ENCODE measurements at regions not wholly inside any gene's neighbourhood (a gene's known extent, or its start where the extent isn't known, plus 50 kb on each side); places are given as distances from the start of the nearest gene placed in this dataset.

DNA sequence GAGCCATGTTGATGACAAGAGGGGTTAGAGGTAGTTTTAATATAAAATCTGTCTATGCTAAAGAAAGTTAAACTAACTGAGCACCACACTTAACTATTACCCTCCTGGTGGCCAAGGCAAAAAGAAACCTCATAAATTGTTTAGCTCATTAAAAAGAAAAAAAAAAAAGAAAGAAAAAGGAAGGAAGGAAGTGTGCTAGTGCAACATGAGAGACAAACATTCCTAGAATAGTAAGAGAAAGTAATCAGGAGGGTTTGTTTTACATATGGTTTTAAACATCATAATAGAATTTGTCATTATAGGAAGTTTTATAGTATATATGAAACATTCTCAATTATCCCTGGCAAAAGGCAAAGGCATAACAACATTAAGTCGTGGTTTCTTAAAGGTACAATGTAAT is 152.3 kb downstream of the SNX18 start:
- no peak overlapping the region for H2AFZ ChIP-seq (ENCODE audit: low read length)
- intact Hi-C loops (cut with micrococcal nuclease), result no loop called here
- DNase-seq (no peak), ATAC-seq (no peak)
- H4K20me1 ChIP-seq (ENCODE audit: low read length), result no peaks in the 10 kb centered on the region
- no peaks in the 10 kb centered on the region for H3K9me3 ChIP-seq (ENCODE audit: low read length)
- H3K36me3 ChIP-seq (ENCODE audit: low read depth, low read length), result no peaks in the 10 kb centered on the region
- H3K4me2 ChIP-seq (ENCODE audit: low read length), result no peak overlapping the region
- H3K9ac ChIP-seq (ENCODE audit: low read length), result no peak overlapping the region
- H3F3A ChIP-seq (ENCODE audit: low read length, unreplicated experiment), result no peaks in the 10 kb centered on the region
- no peaks in the 10 kb centered on the region for H3K27me3 ChIP-seq (ENCODE audit: low read length)
- H3K9me2 ChIP-seq (replicated peaks; ENCODE audit: low read length), result no peaks in the 10 kb centered on the region
- no peaks in the 10 kb centered on the region for H3K4me1 ChIP-seq (ENCODE audit: insufficient read depth, low read length)
- TF ChIP-seq EZH2 (IDR thresholded peaks at IDR 0.05; ENCODE audit: low read length, unreplicated experiment) (no peak), EZH2phosphoT487 (IDR thresholded peaks at IDR 0.05; ENCODE audit: borderline replicate concordance, low read length) (no peak)
- TF ChIP-seq, protein P1, sequence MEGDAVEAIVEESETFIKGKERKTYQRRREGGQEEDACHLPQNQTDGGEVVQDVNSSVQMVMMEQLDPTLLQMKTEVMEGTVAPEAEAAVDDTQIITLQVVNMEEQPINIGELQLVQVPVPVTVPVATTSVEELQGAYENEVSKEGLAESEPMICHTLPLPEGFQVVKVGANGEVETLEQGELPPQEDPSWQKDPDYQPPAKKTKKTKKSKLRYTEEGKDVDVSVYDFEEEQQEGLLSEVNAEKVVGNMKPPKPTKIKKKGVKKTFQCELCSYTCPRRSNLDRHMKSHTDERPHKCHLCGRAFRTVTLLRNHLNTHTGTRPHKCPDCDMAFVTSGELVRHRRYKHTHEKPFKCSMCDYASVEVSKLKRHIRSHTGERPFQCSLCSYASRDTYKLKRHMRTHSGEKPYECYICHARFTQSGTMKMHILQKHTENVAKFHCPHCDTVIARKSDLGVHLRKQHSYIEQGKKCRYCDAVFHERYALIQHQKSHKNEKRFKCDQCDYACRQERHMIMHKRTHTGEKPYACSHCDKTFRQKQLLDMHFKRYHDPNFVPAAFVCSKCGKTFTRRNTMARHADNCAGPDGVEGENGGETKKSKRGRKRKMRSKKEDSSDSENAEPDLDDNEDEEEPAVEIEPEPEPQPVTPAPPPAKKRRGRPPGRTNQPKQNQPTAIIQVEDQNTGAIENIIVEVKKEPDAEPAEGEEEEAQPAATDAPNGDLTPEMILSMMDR (conservative IDR thresholded peaks at IDR 0.05; ENCODE audit: low read depth, low read length), result no peak
- CTCF ChIA-PET, result interaction anchor here (0.9 kb wide), 1 partner anchor 426 kb away, joined by 5 read pairs; no protein-coding TSS in a partner anchor
- H3K79me2 ChIP-seq (ENCODE audit: low read length), result no peaks in the 10 kb centered on the region
- H3K4me3 ChIP-seq (ENCODE audit: low read length), result no peak overlapping the region
- BruUV-seq (replicated peaks), result no TSS peak
- no peak overlapping the region for H3K27ac ChIP-seq (ENCODE audit: low read length)
- POLR2A ChIA-PET (ENCODE audit: unreplicated experiment), result no interaction called here

DNA sequence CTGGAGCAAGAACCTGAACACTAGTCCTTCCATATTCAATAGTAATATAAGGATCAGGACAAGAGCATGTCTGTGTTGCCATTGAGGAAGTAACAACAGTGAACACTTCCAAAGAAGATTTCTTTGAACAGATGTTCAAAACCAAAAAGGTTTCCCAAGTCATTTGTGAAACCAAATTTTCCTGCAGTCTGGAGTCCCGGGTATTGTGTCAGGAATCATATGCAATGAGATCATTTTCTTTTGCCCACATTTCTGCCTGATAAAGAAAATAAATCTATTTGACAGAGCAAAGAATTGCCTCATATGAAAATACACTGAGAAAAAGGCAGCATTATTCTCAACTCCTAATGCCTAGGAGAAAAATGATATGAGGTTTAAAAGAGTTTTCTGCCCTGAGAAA is 151.7 kb downstream of the SNX18 start:
- H3K4me2 ChIP-seq (ENCODE audit: low read length), result no peak overlapping the region
- H3K36me3 ChIP-seq (ENCODE audit: low read depth, low read length), result no peaks in the 10 kb centered on the region
- H3K4me3 ChIP-seq (ENCODE audit: low read length), result no peak overlapping the region
- H3K27me3 ChIP-seq (ENCODE audit: low read length), result no peaks in the 10 kb centered on the region
- ATAC-seq, result no peak
- POLR2A ChIA-PET (ENCODE audit: unreplicated experiment), result interaction anchor here (0.5 kb wide), 1 partner anchor 31 kb away, joined by 3 read pairs; no protein-coding TSS in a partner anchor
- H3K9me2 ChIP-seq (replicated peaks; ENCODE audit: low read length), result no peaks in the 10 kb centered on the region
- intact Hi-C loops (cut with micrococcal nuclease), result no loop called here
- no TSS peak for BruUV-seq (replicated peaks)
- H3K9me3 ChIP-seq (ENCODE audit: low read length), result no peaks in the 10 kb centered on the region
- TF ChIP-seq EZH2phosphoT487 (IDR thresholded peaks at IDR 0.05; ENCODE audit: borderline replicate concordance, low read length) (no peak), EZH2 (IDR thresholded peaks at IDR 0.05; ENCODE audit: low read length, unreplicated experiment) (no peak)
- TF ChIP-seq, protein P1 (conservative IDR thresholded peaks at IDR 0.05; ENCODE audit: low read depth, low read length), result no peak
- CTCF ChIA-PET, result interaction anchor here (0.9 kb wide), 1 partner anchor 426 kb away, joined by 5 read pairs; no protein-coding TSS in a partner anchor
- H3K4me1 ChIP-seq (ENCODE audit: insufficient read depth, low read length), result no peaks in the 10 kb centered on the region
- H3F3A ChIP-seq (ENCODE audit: low read length, unreplicated experiment), result no peaks in the 10 kb centered on the region
- no peak for DNase-seq
- no peak overlapping the region for H2AFZ ChIP-seq (ENCODE audit: low read length)
- H3K79me2 ChIP-seq (ENCODE audit: low read length), result no peaks in the 10 kb centered on the region
- no peak overlapping the region for H3K27ac ChIP-seq (ENCODE audit: low read length)
- H4K20me1 ChIP-seq (ENCODE audit: low read length), result no peaks in the 10 kb centered on the region
- no peak overlapping the region for H3K9ac ChIP-seq (ENCODE audit: low read length)

- no peak overlapping the region for H3K4me2 ChIP-seq (ENCODE audit: low read length)
- H3K27me3 ChIP-seq (ENCODE audit: low read length), result no peaks in the 10 kb centered on the region
- no peak overlapping the region for H3K9ac ChIP-seq (ENCODE audit: low read length)
- CTCF ChIA-PET, result interaction anchor here (0.6 kb wide), 1 partner anchor 161 kb away, joined by 4 read pairs; no protein-coding TSS in a partner anchor
- no peaks in the 10 kb centered on the region for H3K36me3 ChIP-seq (ENCODE audit: low read depth, low read length)
- H2AFZ ChIP-seq (ENCODE audit: low read length), result no peak overlapping the region
- no peak overlapping the region for H3K4me3 ChIP-seq (ENCODE audit: low read length)
- intact Hi-C loops (cut with micrococcal nuclease), result no loop called here
- ATAC-seq (no peak), DNase-seq (no peak)
- no peaks in the 10 kb centered on the region for H3K79me2 ChIP-seq (ENCODE audit: low read length)
- H3K27ac ChIP-seq (ENCODE audit: low read length), result no peak overlapping the region
- no peaks in the 10 kb centered on the region for H3K9me3 ChIP-seq (ENCODE audit: low read length)
- H3K9me2 ChIP-seq (replicated peaks; ENCODE audit: low read length), result no peaks in the 10 kb centered on the region
- H3K4me1 ChIP-seq (ENCODE audit: insufficient read depth, low read length), result no peaks in the 10 kb centered on the region
- POLR2A ChIA-PET (ENCODE audit: unreplicated experiment), result no interaction called here
- no peaks in the 10 kb centered on the region for H3F3A ChIP-seq (ENCODE audit: low read length, unreplicated experiment)
- BruUV-seq (replicated peaks), result no TSS peak
- TF ChIP-seq EZH2phosphoT487 (IDR thresholded peaks at IDR 0.05; ENCODE audit: borderline replicate concordance, low read length) (no peak), EZH2 (IDR thresholded peaks at IDR 0.05; ENCODE audit: low read length, unreplicated experiment) (no peak)
- TF ChIP-seq, protein P1 (conservative IDR thresholded peaks at IDR 0.05; ENCODE audit: low read depth, low read length), result no peak
- H4K20me1 ChIP-seq (ENCODE audit: low read length), result no peaks in the 10 kb centered on the region
Observed at GRCh38 chr5:54668096-54668495, 150.5 kb downstream of the SNX18 start.
